Endothelial cell of umbilical vein (primary cell): ENCODE measurements at regions not wholly inside any gene's neighbourhood (a gene's known extent, or its start where the extent isn't known, plus 50 kb on each side); places are given as distances from the start of the nearest gene placed in this dataset.

Source experiments
- BruUV-seq: library from RNA; stranded (reverse); fragments of 400-500 nt; replicated peaks from 2 replicates; lab custom pipeline; 2021; lab: Mats Ljungman, UMichigan
- CTCF ChIA-PET: fragments of 300-600, 350-600 bp; sonication (Branson Sonifier 250); formaldehyde crosslinking; loops from one replicate; lab custom pipeline; 2021; ENCODE audit warnings: antibody characterized with exemption, inconsistent platforms; lab: Charles Lee
- POLR2A ChIA-PET: fragments of 300-600, 350-600 bp; sonication (Branson Sonifier 250); formaldehyde crosslinking; loops from one replicate; lab custom pipeline; 2021; ENCODE audit warnings: antibody characterized with exemption, inconsistent platforms; lab: Charles Lee
- DNase-seq: peaks from one replicate; pipeline ENCODE4 v3.0.0-alpha.2; 2011; ENCODE audit warnings: low read depth, low spot score
- FAIRE-seq: peaks from 2 replicates; lab custom pipeline; 2011; peaks lifted over from hg19 to GRCh38; lab: Jason Lieb, UNC
- H2AFZ ChIP-seq: 2 replicates; pipeline ENCODE4 v1.6.0; 2012; ENCODE audit warnings: low read depth, low read length, control low read depth, inconsistent platforms
- H3K27ac ChIP-seq: 2 replicates; pipeline ENCODE4 v1.5.1; 2011; ENCODE audit warnings: low read depth, mild to moderate bottlenecking, control low read depth, low read length, moderate library complexity; ENCODE audit not compliant: insufficient read depth
- H3K27me3 ChIP-seq, 2 experiments: 2 replicates each; pipeline versions ENCODE4 v1.6.0 to v1.6.1; 2011; ENCODE audit warnings: low read length in 2 of 2, mixed read lengths in 1 of 2; ENCODE audit not compliant: control insufficient read depth in 2 of 2, insufficient read depth in 2 of 2
- H3K36me3 ChIP-seq, 2 experiments: 2 replicates in 1 of 2; 3 replicates in 1 of 2; pipeline ENCODE4 v1.5.1; 2011; ENCODE audit warnings: low read length in 2 of 2, mild to moderate bottlenecking in 1 of 2, moderate library complexity in 1 of 2; ENCODE audit not compliant: control insufficient read depth in 2 of 2, insufficient read depth in 2 of 2; ENCODE audit errors: extremely low read depth in 1 of 2
- H3K4me1 ChIP-seq: 3 replicates; pipeline ENCODE4 v1.5.1; 2011; ENCODE audit warnings: mild to moderate bottlenecking, low read length; ENCODE audit not compliant: control insufficient read depth, insufficient read depth; ENCODE audit errors: extremely low read depth
- H3K4me2 ChIP-seq: 2 replicates; pipeline ENCODE4 v1.6.1; 2011; ENCODE audit warnings: low read length, control low read depth, mixed read lengths; ENCODE audit not compliant: insufficient read depth
- H3K4me3 ChIP-seq, 3 experiments: fragments of 200-600 bp in 1 of 3; sonication (generic), shearing (Covaris generic) in 1 of 3; replicated peaks in 1 of 3; 2 replicates each; pipeline ENCODE4 v1.5.1; 2011 to 2016; ENCODE audit warnings: control low read depth in 3 of 3, low read length in 3 of 3, mild to moderate bottlenecking in 2 of 3, inconsistent platforms in 1 of 3, low read depth in 1 of 3, moderate library complexity in 1 of 3; ENCODE audit not compliant: insufficient read depth in 1 of 3
- H3K79me2 ChIP-seq: 2 replicates; pipeline ENCODE4 v1.6.0; 2012; ENCODE audit warnings: low read length, inconsistent platforms; ENCODE audit not compliant: control insufficient read depth, insufficient read depth
- H3K9ac ChIP-seq: replicated peaks from 2 replicates; pipeline ENCODE3; 2011; ENCODE audit warnings: low read length, control low read depth; ENCODE audit not compliant: insufficient read depth; ENCODE audit errors: extremely low read depth
- H3K9me1 ChIP-seq: replicated peaks from 3 replicates; pipeline ENCODE4 v1.6.0; 2011; ENCODE audit warnings: mild to moderate bottlenecking, low read length; ENCODE audit not compliant: control insufficient read depth, insufficient read depth; ENCODE audit errors: extremely low read depth
- H3K9me3 ChIP-seq: replicated peaks from 2 replicates; pipeline ENCODE4 v1.5.1; 2012; ENCODE audit warnings: low read length, inconsistent platforms; ENCODE audit not compliant: control insufficient read depth, insufficient read depth
- H4K20me1 ChIP-seq: replicated peaks from 2 replicates; pipeline ENCODE3; 2011; ENCODE audit warnings: mild to moderate bottlenecking, low read length; ENCODE audit not compliant: control insufficient read depth, insufficient read depth; ENCODE audit errors: extremely low read depth
- EZH2 ChIP-seq: IDR thresholded peaks from 2 replicates; pipeline ENCODE4 v1.6.1; 2012; ENCODE audit warnings: borderline replicate concordance, low read depth, mild to moderate bottlenecking, moderate library complexity, low read length, inconsistent platforms; ENCODE audit not compliant: severe bottlenecking
- FOS ChIP-seq: IDR thresholded peaks from 2 replicates; pipeline ENCODE4 v1.6.1; 2011; ENCODE audit warnings: mild to moderate bottlenecking, low read length, moderate library complexity, borderline replicate concordance; ENCODE audit not compliant: insufficient read depth
- GATA2 ChIP-seq: IDR thresholded peaks from 2 replicates; pipeline ENCODE4 v1.7.0; 2011; ENCODE audit warnings: low read depth, mild to moderate bottlenecking, moderate library complexity, mixed read lengths, low read length; ENCODE audit not compliant: insufficient read length, insufficient read depth
- JUN ChIP-seq: IDR thresholded peaks from 2 replicates; pipeline ENCODE4 v1.6.1; 2011; ENCODE audit warnings: borderline replicate concordance, low read depth; ENCODE audit not compliant: insufficient read length, insufficient read depth
- MAX ChIP-seq: IDR thresholded peaks from 2 replicates; pipeline ENCODE4 v1.6.1; 2011; ENCODE audit not compliant: insufficient read depth, insufficient read length
- MYC ChIP-seq: IDR thresholded peaks from one replicate; pipeline ENCODE4 v1.6.1; 2011; ENCODE audit warnings: mild to moderate bottlenecking, low read depth, low read length
- POLR2A ChIP-seq: IDR thresholded peaks from 2 replicates; pipeline ENCODE4 v1.6.1; 2012; ENCODE audit warnings: low read depth, mild to moderate bottlenecking, control low read depth, low read length
- POLR2AphosphoS5 ChIP-seq: IDR thresholded peaks from 2 replicates; pipeline ENCODE4 v1.6.1; 2012; ENCODE audit warnings: low read depth, mild to moderate bottlenecking, control low read depth, low read length, moderate library complexity; ENCODE audit not compliant: insufficient read depth
- dilution Hi-C: fragments of 300-500 bp; cut with MboI; formaldehyde crosslinking; loops from one replicate; pipeline ENCODE4 v1.15.0; 2019; ENCODE audit warnings: low sequenced_read_pairs; ENCODE audit not compliant: extremely low pct_ligation_motif_present
- intact Hi-C: fragments of 100-400 bp; cut with micrococcal nuclease; formaldehyde crosslinking; loops from one replicate; pipeline ENCODE4 v1.10.0; 2022
- TF ChIP-seq, protein P1 (sequence below), 2 donors: IDR thresholded peaks; 1 replicate in 1 of 2; 2 replicates in 1 of 2; pipeline ENCODE4 v1.5.1; 2011; ENCODE audit warnings: low read length in 2 of 2, mild to moderate bottlenecking in 2 of 2, moderate library complexity in 2 of 2, control low read depth in 1 of 2, inconsistent platforms in 1 of 2, low read depth in 1 of 2; ENCODE audit not compliant: insufficient read depth in 1 of 2; ENCODE audit errors: extremely low read depth in 1 of 2

GRCh38 chr3:168414149-168414548, 318.4 kb upstream of the GOLIM4 start:
- dilution Hi-C loops (no loop called here), intact Hi-C loops (no loop called here)
- no TSS peak for BruUV-seq
- TF ChIP-seq MAX (no peak), JUN (no peak), POLR2AphosphoS5 (no peak), POLR2A (no peak), MYC (no peak), FOS (no peak)
- no peaks in the 10 kb centered on the region for H3K36me3 ChIP-seq
- DNase-seq (no peak), FAIRE-seq (no peak)
- H4K20me1 ChIP-seq = no peaks in the 10 kb centered on the region
- H3K9ac ChIP-seq = no peak overlapping the region
- no peak overlapping the region for H2AFZ ChIP-seq
- no peaks in the 10 kb centered on the region for H3K27me3 ChIP-seq
- ChIA-PET POLR2A (no interaction called here), CTCF (no interaction called here)
- H3K4me1 ChIP-seq = no peaks in the 10 kb centered on the region
- no peaks in the 10 kb centered on the region for H3K79me2 ChIP-seq
- no peak overlapping the region for H3K4me3 ChIP-seq
- H3K9me1 ChIP-seq = peaks cover under 1% of the 10 kb centered on the region
- H3K9me3 ChIP-seq = no peaks in the 10 kb centered on the region
- H3K4me2 ChIP-seq = no peak overlapping the region
- H3K27ac ChIP-seq = no peak overlapping the region

DNA sequence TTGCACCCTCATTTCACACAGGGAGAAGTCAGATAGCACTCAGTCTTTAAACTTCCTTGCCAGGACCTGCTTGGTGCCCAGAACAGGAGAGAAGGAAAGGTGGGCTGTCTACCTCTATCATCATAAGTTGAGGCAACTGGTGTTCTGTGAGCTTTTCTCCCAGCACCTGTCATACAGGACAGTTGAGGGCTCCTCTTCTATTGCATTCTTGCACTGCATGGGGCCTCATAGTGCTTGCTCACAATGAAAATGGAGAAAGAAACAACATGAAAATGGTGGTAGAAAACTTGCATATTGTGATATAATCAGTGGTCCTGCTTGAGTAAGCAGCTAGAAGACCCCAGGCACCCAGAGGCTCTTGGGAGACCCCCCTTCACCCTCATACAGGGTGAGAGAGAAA, 311.7 kb upstream of the GOLIM4 start:
- no peak overlapping the region for H3K4me3 ChIP-seq
- H3K4me1 ChIP-seq = no peaks in the 10 kb centered on the region
- no peak overlapping the region for H3K4me2 ChIP-seq
- CTCF ChIA-PET = interaction anchor here (1.0 kb wide), 1 partner anchor 12 kb away, joined by 3 read pairs; no protein-coding TSS in a partner anchor
- POLR2A ChIA-PET = no interaction called here
- intact Hi-C loops (no loop called here), dilution Hi-C loops (no loop called here)
- no peak overlapping the region for H2AFZ ChIP-seq
- no peaks in the 10 kb centered on the region for H3K27me3 ChIP-seq
- TF ChIP-seq MAX (no peak), GATA2 (no peak), FOS (no peak), POLR2A (no peak), EZH2 (no peak), POLR2AphosphoS5 (no peak), JUN (no peak), MYC (no peak)
- TF ChIP-seq, protein P1, sequence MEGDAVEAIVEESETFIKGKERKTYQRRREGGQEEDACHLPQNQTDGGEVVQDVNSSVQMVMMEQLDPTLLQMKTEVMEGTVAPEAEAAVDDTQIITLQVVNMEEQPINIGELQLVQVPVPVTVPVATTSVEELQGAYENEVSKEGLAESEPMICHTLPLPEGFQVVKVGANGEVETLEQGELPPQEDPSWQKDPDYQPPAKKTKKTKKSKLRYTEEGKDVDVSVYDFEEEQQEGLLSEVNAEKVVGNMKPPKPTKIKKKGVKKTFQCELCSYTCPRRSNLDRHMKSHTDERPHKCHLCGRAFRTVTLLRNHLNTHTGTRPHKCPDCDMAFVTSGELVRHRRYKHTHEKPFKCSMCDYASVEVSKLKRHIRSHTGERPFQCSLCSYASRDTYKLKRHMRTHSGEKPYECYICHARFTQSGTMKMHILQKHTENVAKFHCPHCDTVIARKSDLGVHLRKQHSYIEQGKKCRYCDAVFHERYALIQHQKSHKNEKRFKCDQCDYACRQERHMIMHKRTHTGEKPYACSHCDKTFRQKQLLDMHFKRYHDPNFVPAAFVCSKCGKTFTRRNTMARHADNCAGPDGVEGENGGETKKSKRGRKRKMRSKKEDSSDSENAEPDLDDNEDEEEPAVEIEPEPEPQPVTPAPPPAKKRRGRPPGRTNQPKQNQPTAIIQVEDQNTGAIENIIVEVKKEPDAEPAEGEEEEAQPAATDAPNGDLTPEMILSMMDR (IDR thresholded peaks at IDR 0.05; ENCODE audit: extremely low read depth in 1 of 2, insufficient read depth in 1 of 2, low read depth in 1 of 2, low read length in 2 of 2) = no peak
- H3K9ac ChIP-seq = no peak overlapping the region
- no peaks in the 10 kb centered on the region for H3K9me3 ChIP-seq
- no peak for FAIRE-seq
- no peaks in the 10 kb centered on the region for H3K36me3 ChIP-seq
- H3K79me2 ChIP-seq = no peaks in the 10 kb centered on the region
- no TSS peak for BruUV-seq
- H4K20me1 ChIP-seq = no peaks in the 10 kb centered on the region
- H3K27ac ChIP-seq = no peak overlapping the region
- H3K9me1 ChIP-seq = no peaks in the 10 kb centered on the region
- no peak for DNase-seq
